Activated T-helper 1 cell treated with anti-CD3 and anti-CD28 coated beads, Interleukin-12 subunit alpha, Interleukin-12 subunit beta, Interleukin-2, Interleukin-4 antibody, amounts not matched to agents 30 ng/mL and 10 ng/mL and 1 ng/mL, durations not matched to agents 14 hours and 24 hours and 36 hours (primary cell): ENCODE measurements at regions not wholly inside any gene's neighbourhood (a gene's known extent, or its start where the extent isn't known, plus 50 kb on each side); places are given as distances from the start of the nearest gene placed in this dataset.
"Not testable (repeated sequence)": the region's sequence is repeated elsewhere in the genome, so short reads cannot be mapped to it uniquely, and the experiment has no call there.

Experiments
- DNase-seq: peaks from one replicate; pipeline ENCODE4 v3.0.0; 2021; ENCODE audit warnings: low spot score
- H3K27ac Mint-ChIP-seq: one replicate; pipeline ENCODE4 v1.8.0; 2021; ENCODE audit warnings: mild to moderate bottlenecking, mixed read lengths
- H3K27me3 Mint-ChIP-seq: one replicate; pipeline ENCODE4 v1.8.0; 2022; ENCODE audit warnings: mild to moderate bottlenecking, moderate library complexity, mixed read lengths; ENCODE audit not compliant: insufficient read depth
- H3K36me3 Mint-ChIP-seq: one replicate; pipeline ENCODE4 v1.8.0; 2021; ENCODE audit warnings: low read depth, mixed read lengths
- H3K4me1 Mint-ChIP-seq: one replicate; pipeline ENCODE4 v1.8.0; 2021; ENCODE audit warnings: low read depth, mixed read lengths
- H3K4me3 Mint-ChIP-seq: one replicate; pipeline ENCODE4 v1.8.0; 2021; ENCODE audit warnings: mild to moderate bottlenecking, moderate library complexity, mixed read lengths
- H3K9me3 Mint-ChIP-seq: one replicate; pipeline ENCODE4 v1.8.0; 2021; ENCODE audit warnings: mixed read lengths
- intact Hi-C: fragments of 100-400 bp; cut with micrococcal nuclease; formaldehyde crosslinking; loops from one replicate; pipeline ENCODE4 v1.15.1; 2024

GRCh38 chr6:113696960-113697359 lies 160.2 kb upstream of the MARCKS start:
- H3K9me3 Mint-ChIP-seq, result no peaks in the 10 kb centered on the region
- no peaks in the 10 kb centered on the region for H3K36me3 Mint-ChIP-seq
- H3K4me1 Mint-ChIP-seq, result no peaks in the 10 kb centered on the region
- H3K4me3 Mint-ChIP-seq, result no peak overlapping the region
- no peak for DNase-seq
- H3K27ac Mint-ChIP-seq, result no peak overlapping the region
- intact Hi-C loops, result no loop called here
- no peaks in the 10 kb centered on the region for H3K27me3 Mint-ChIP-seq

DNA sequence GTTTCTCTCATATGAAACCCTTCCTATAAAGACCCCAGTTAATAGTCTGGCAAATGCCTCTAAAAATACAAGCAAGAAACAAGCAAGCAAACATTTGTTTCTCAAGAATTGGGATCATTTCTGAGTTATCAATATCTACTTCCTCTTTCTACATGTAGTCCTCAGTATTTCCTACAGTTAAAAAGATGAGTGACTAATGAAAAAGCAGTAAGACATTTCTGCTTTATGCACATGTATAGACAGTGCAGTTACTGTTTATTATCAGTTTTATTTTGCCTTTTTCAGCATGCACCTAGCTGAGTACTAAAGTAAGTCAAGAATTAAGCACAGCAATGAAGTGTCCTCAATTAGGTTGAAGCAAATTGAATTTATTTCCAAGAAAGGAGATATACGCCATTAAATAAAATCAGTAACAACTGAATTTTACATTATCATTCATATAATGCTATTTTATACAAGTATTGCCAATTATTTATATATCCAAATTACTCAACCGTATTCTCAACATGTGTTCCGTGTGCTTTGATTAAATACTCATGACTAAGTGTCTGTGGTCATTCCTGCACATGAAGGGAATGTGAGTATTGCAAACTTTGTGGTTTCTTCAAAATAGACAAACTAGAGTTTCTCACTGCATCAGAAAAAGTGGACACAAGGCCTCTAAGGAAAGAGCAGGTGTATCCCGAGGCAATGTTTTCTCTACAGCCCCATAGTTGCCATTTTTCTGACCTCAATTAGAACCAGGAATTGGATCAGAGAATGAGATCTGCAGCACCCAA lies 159.3 kb upstream of the MARCKS start:
- no peaks in the 10 kb centered on the region for H3K36me3 Mint-ChIP-seq

GRCh38 chr6:113699239-113699638 lies 157.9 kb upstream of the MARCKS start:
- Mint-ChIP-seq H3K4me3 (no peak overlapping the region), H3K36me3 (no peaks in the 10 kb centered on the region), H3K27me3 (no peaks in the 10 kb centered on the region)

More for the DNA sequence above, 159.3 kb upstream of the MARCKS start:
- no peak for DNase-seq
- H3K27me3 Mint-ChIP-seq, result no peaks in the 10 kb centered on the region
- intact Hi-C loops, result no loop called here
- no peaks in the 10 kb centered on the region for H3K9me3 Mint-ChIP-seq
- no peaks in the 10 kb centered on the region for H3K4me1 Mint-ChIP-seq
- no peak overlapping the region for H3K27ac Mint-ChIP-seq
- no peak overlapping the region for H3K4me3 Mint-ChIP-seq

GRCh38 chr6:113701552-113702254 lies 155.4 kb upstream of the MARCKS start:
- intact Hi-C loops, result no loop called here
- H3K36me3 Mint-ChIP-seq, result no peaks in the 10 kb centered on the region
- H3K27ac Mint-ChIP-seq, result no peak overlapping the region
- no peak overlapping the region for H3K4me3 Mint-ChIP-seq
- H3K9me3 Mint-ChIP-seq, result no peaks in the 10 kb centered on the region
- no peaks in the 10 kb centered on the region for H3K27me3 Mint-ChIP-seq
- no peaks in the 10 kb centered on the region for H3K4me1 Mint-ChIP-seq
- DNase-seq, result no peak

More at GRCh38 chr6:113699239-113699638, 157.9 kb upstream of the MARCKS start:
- DNase-seq, result no peak
- H3K9me3 Mint-ChIP-seq, result no peaks in the 10 kb centered on the region
- H3K27ac Mint-ChIP-seq, result no peak overlapping the region
- intact Hi-C loops, result no loop called here
- no peaks in the 10 kb centered on the region for H3K4me1 Mint-ChIP-seq

- intact Hi-C loops, result no loop called here
- no peaks in the 10 kb centered on the region for H3K9me3 Mint-ChIP-seq
- no peak overlapping the region for H3K27ac Mint-ChIP-seq
- H3K36me3 Mint-ChIP-seq, result no peaks in the 10 kb centered on the region
- H3K27me3 Mint-ChIP-seq, result no peaks in the 10 kb centered on the region
- no peaks in the 10 kb centered on the region for H3K4me1 Mint-ChIP-seq
- H3K4me3 Mint-ChIP-seq, result no peak overlapping the region
- DNase-seq, result no peak
Observed at GRCh38 chr6:113707194-113707593, 150.0 kb upstream of the MARCKS start.

- Mint-ChIP-seq H3K4me1 (no peaks in the 10 kb centered on the region), H3K27me3 (no peaks in the 10 kb centered on the region), H3K36me3 (no peaks in the 10 kb centered on the region), H3K4me3 (no peak overlapping the region), H3K9me3 (no peaks in the 10 kb centered on the region), H3K27ac (no peak overlapping the region)
- DNase-seq, result no peak
- intact Hi-C loops, result no loop called here
Observed at GRCh38 chr6:113709936-113710509, 147.1 kb upstream of the MARCKS start.

- no peaks in the 10 kb centered on the region for H3K4me1 Mint-ChIP-seq
- no peak overlapping the region for H3K27ac Mint-ChIP-seq
- DNase-seq, result no peak
- no peaks in the 10 kb centered on the region for H3K9me3 Mint-ChIP-seq
- H3K36me3 Mint-ChIP-seq, result no peaks in the 10 kb centered on the region
- intact Hi-C loops, result no loop called here
- H3K4me3 Mint-ChIP-seq, result no peak overlapping the region
- H3K27me3 Mint-ChIP-seq, result no peaks in the 10 kb centered on the region
Observed at GRCh38 chr6:113713665-113714064, 143.5 kb upstream of the MARCKS start.

- Mint-ChIP-seq H3K27me3 (peaks cover 4% of the 10 kb centered on the region), H3K4me1 (no peaks in the 10 kb centered on the region), H3K9me3 (no peaks in the 10 kb centered on the region), H3K4me3 (no peak overlapping the region), H3K36me3 (no peaks in the 10 kb centered on the region), H3K27ac (no peak overlapping the region)
- DNase-seq, result no peak
- intact Hi-C loops, result no loop called here
Observed at GRCh38 chr6:113718588-113718987, 138.6 kb upstream of the MARCKS start.

DNA sequence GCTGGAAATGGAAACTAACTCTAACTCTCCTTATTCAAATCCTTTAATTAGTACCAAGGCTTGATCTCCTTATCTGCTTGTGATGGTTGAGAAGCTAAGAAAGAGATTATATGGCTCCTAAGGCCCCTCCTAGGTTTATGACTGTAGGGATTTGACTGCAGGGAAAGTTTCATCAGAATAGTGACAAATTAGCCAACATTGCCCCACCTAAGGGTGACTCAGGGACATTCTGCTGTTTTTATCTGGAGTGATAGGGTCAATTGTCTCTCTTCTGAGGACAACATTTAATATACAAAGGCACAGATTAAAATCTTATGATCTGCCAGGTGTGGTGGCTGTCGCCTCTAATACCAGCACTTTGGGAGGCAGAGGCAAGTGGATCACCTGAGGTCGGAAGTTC lies 138.1 kb upstream of the MARCKS start:
- Mint-ChIP-seq H3K36me3 (no peaks in the 10 kb centered on the region), H3K27me3 (peaks cover 4% of the 10 kb centered on the region)
- intact Hi-C loops, result no loop called here

DNA sequence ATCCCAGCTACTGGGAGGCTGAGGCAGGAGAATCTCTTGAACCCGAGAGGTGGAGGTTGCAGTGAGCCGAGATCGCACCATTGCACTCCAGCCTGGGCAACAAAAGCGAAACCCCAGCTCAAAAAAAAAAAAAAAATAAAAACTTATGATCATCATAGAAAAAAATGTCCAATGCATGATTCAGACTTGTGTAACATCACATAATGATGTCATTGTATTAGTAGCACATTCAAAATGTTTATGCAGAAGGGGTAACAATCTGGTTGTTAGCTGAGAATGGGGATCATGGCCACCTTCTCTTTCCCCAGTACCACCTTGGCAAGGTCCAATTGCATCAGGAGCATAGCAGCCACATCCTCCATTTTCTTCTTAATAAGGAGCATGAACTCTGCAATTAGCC lies 137.6 kb upstream of the MARCKS start:
- Mint-ChIP-seq H3K27ac (no peak overlapping the region), H3K4me3 (no peak overlapping the region), H3K9me3 (no peaks in the 10 kb centered on the region), H3K27me3 (peaks cover 4% of the 10 kb centered on the region), H3K4me1 (no peaks in the 10 kb centered on the region), H3K36me3 (no peaks in the 10 kb centered on the region)
- intact Hi-C loops, result no loop called here
- DNase-seq, result no peak

More for the DNA sequence above, 138.1 kb upstream of the MARCKS start:
- no peak for DNase-seq
- Mint-ChIP-seq H3K4me1 (no peaks in the 10 kb centered on the region), H3K9me3 (no peaks in the 10 kb centered on the region), H3K4me3 (no peak overlapping the region), H3K27ac (no peak overlapping the region)

DNA sequence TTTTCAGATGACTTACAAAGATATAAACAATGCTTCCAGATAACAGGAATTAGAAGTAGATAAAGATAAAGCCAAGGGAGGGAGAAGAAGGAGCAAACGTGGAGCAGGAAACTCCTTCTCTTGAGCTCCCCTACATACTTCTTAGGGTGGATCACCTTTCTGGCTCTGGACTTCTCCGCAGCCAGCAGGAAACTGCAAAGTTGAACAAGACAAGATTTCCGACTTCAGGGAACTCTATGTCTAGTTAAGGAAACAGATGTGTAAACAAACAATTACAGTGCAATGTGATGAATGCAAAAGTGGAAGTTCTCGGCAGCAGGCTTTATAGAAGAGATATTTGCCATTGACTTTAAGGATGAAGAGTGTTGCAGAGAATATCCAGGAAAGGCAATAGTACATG lies 134.0 kb upstream of the MARCKS start:
- Mint-ChIP-seq H3K4me3 (no peak overlapping the region), H3K4me1 (no peaks in the 10 kb centered on the region), H3K27me3 (peaks cover 4% of the 10 kb centered on the region), H3K27ac (no peak overlapping the region), H3K36me3 (no peaks in the 10 kb centered on the region), H3K9me3 (no peaks in the 10 kb centered on the region)
- intact Hi-C loops, result no loop called here
- no peak for DNase-seq

GRCh38 chr6:113724927-113725326 lies 132.2 kb upstream of the MARCKS start:
- not testable (repeated sequence) for H3K4me1 Mint-ChIP-seq, DNase-seq

GRCh38 chr6:113731541-113731940 lies 125.6 kb upstream of the MARCKS start:
- DNase-seq, result no peak
- Mint-ChIP-seq H3K27me3 (no peaks in the 10 kb centered on the region), H3K4me3 (no peak overlapping the region), H3K27ac (no peak overlapping the region), H3K9me3 (no peaks in the 10 kb centered on the region), H3K4me1 (no peaks in the 10 kb centered on the region), H3K36me3 (no peaks in the 10 kb centered on the region)
- intact Hi-C loops, result no loop called here

More at GRCh38 chr6:113724927-113725326, 132.2 kb upstream of the MARCKS start:
- H3K36me3 Mint-ChIP-seq, H3K4me3 Mint-ChIP-seq, intact Hi-C loops, H3K27me3 Mint-ChIP-seq, H3K27ac Mint-ChIP-seq, H3K9me3 Mint-ChIP-seq: not testable (repeated sequence)
